B cell (primary cell): ENCODE measurements at regions not wholly inside any gene's neighbourhood (a gene's known extent, or its start where the extent isn't known, plus 50 kb on each side); places are given as distances from the start of the nearest gene placed in this dataset.

Source experiments
- ATAC-seq: fragments of 200-7000 bp; cut with Tn5 transposase; one replicate; pipeline ENCODE4 v1.10.0; 2021; ENCODE audit warnings: low read depth, mild to moderate bottlenecking, moderate number of reproducible peaks, moderate library complexity
- CTCF ChIA-PET: fragments of 350-600 bp; sonication (Branson Sonifier 250); formaldehyde crosslinking; loops from one replicate; lab custom pipeline; 2021; ENCODE audit warnings: antibody characterized with exemption, inconsistent platforms; lab: Charles Lee
- POLR2A ChIA-PET: fragments of 350-600 bp; sonication (Branson Sonifier 250); formaldehyde crosslinking; loops from one replicate; lab custom pipeline; 2021; ENCODE audit warnings: antibody characterized with exemption; lab: Charles Lee
- DNase-seq: peaks from one replicate; pipeline ENCODE4 v3.0.0; 2013
- H2AFZ ChIP-seq: 2 replicates; pipeline ENCODE4 v1.6.1; 2012; ENCODE audit warnings: mild to moderate bottlenecking, low read depth, low read length; ENCODE audit not compliant: insufficient read depth, poor library complexity, severe bottlenecking
- H3K27ac ChIP-seq, 2 donors: 1 replicate in 1 of 2; 2 replicates in 1 of 2; pipeline ENCODE4 v1.5.1; 2012 to 2013; ENCODE audit warnings: low read length in 2 of 2, mild to moderate bottlenecking in 2 of 2, moderate library complexity in 1 of 2
- H3K27me3 ChIP-seq, 4 experiments: fragments of 200-600 bp in 1 of 4; sonication (generic) in 1 of 4; replicated peaks in 1 of 4; 1 replicate in 2 of 4; 2 replicates in 2 of 4; pipeline versions ENCODE4 v1.6.1 to v1.7.0; 2013 to 2016; ENCODE audit warnings: low read length in 3 of 4, mild to moderate bottlenecking in 2 of 4, mixed read lengths in 1 of 4, moderate library complexity in 1 of 4; ENCODE audit not compliant: insufficient read depth in 4 of 4, control insufficient read depth in 3 of 4; ENCODE audit errors: control extremely low read depth in 1 of 4
- H3K36me3 ChIP-seq, 2 experiments: replicated peaks in 1 of 2; 1 replicate in 1 of 2; 2 replicates in 1 of 2; pipeline versions ENCODE4 v1.6.1 to v1.7.1; 2013; ENCODE audit warnings: low read length in 1 of 2; ENCODE audit not compliant: insufficient read depth in 2 of 2, control insufficient read depth in 1 of 2; ENCODE audit errors: control extremely low read depth in 1 of 2, extremely low read depth in 1 of 2
- H3K4me1 ChIP-seq, 2 donors: fragments of 200-600 bp in 1 of 2; sonication (generic) in 1 of 2; 1 replicate in 1 of 2; 2 replicates in 1 of 2; pipeline versions ENCODE4 v1.5.1 to v1.6.1; 2013 to 2017; ENCODE audit warnings: low read length in 2 of 2; ENCODE audit not compliant: control insufficient read depth in 2 of 2, insufficient read depth in 2 of 2
- H3K4me2 ChIP-seq: replicated peaks from 2 replicates; pipeline ENCODE3; 2012; ENCODE audit warnings: mild to moderate bottlenecking, low read depth, low read length; ENCODE audit not compliant: poor library complexity, severe bottlenecking
- H3K4me3 ChIP-seq, 5 experiments: fragments of 200-600 bp in 1 of 5; sonication (generic) in 1 of 5; 1 replicate in 3 of 5; 2 replicates in 2 of 5; pipeline versions ENCODE4 v1.5.1 to v1.7.0; 2011 to 2016; ENCODE audit warnings: low read length in 4 of 5, mild to moderate bottlenecking in 4 of 5, low read depth in 2 of 5, control low read depth in 1 of 5, moderate library complexity in 1 of 5; ENCODE audit not compliant: insufficient read depth in 1 of 5; ENCODE audit errors: control extremely low read depth in 1 of 5, extremely low read depth in 1 of 5
- H3K79me2 ChIP-seq: fragments of 200-600 bp; sonication (generic); one replicate; pipeline ENCODE4 v1.6.0; 2016; ENCODE audit warnings: low read length; ENCODE audit not compliant: control insufficient read depth, insufficient read depth
- H3K9ac ChIP-seq: fragments of 200-600 bp; sonication (generic); 2 replicates; pipeline ENCODE4 v1.6.1; 2017; ENCODE audit warnings: mild to moderate bottlenecking, low read length, moderate library complexity
- H3K9me3 ChIP-seq, 3 donors: one replicate each; pipeline versions ENCODE4 v1.6.1 to v1.7.1; 2013; ENCODE audit warnings: low read length in 2 of 3; ENCODE audit not compliant: control insufficient read depth in 2 of 3, insufficient read depth in 1 of 3; ENCODE audit errors: control extremely low read depth in 1 of 3
- H4K20me1 ChIP-seq: 2 replicates; pipeline ENCODE4 v1.6.0; 2012; ENCODE audit warnings: mild to moderate bottlenecking, low read length; ENCODE audit not compliant: insufficient read depth, control insufficient read depth, poor library complexity, severe bottlenecking
- H3K27ac Mint-ChIP-seq: one replicate; pipeline ENCODE4 v1.8.0; 2021; ENCODE audit warnings: mixed read lengths
- H3K27me3 Mint-ChIP-seq: one replicate; pipeline ENCODE4 v1.8.0; 2021; ENCODE audit warnings: mixed read lengths
- H3K4me1 Mint-ChIP-seq: one replicate; pipeline ENCODE4 v1.8.0; 2021; ENCODE audit warnings: mixed read lengths
- H3K4me3 Mint-ChIP-seq: one replicate; pipeline ENCODE4 v1.8.0; 2021; ENCODE audit warnings: mixed read lengths
- H3K9me3 Mint-ChIP-seq: one replicate; pipeline ENCODE4 v1.8.0; 2022; ENCODE audit warnings: mixed read lengths; ENCODE audit not compliant: insufficient read depth
- CTCF ChIP-seq: fragments of 200-600 bp; IDR thresholded peaks from one replicate; pipeline ENCODE4 v1.8.0; 2022; ENCODE audit warnings: antibody characterized with exemption, mild to moderate bottlenecking
- EZH2 ChIP-seq: IDR thresholded peaks from 2 replicates; pipeline ENCODE4 v1.6.1; 2012; ENCODE audit warnings: borderline replicate concordance, low read depth, mild to moderate bottlenecking, moderate library complexity, low read length; ENCODE audit not compliant: insufficient read depth, poor library complexity, severe bottlenecking
- WGBS: methylation state at CpG from one replicate; pipeline ENCODE4 v1.1.5; 2013; ENCODE audit warnings: missing lambda C conversion rate; ENCODE audit not compliant: insufficient coverage; 5-methylcytosine and 5-hydroxymethylcytosine counted together
- intact Hi-C: fragments of 100-400 bp; cut with micrococcal nuclease; formaldehyde crosslinking; loops from one replicate; pipeline ENCODE4 v1.10.0; 2022

GRCh38 chr6:15824811-15825210 is 162.0 kb upstream of the DTNBP1 start:
- no peak overlapping the region for H2AFZ ChIP-seq
- H3K9ac ChIP-seq, result no peak overlapping the region
- no peaks in the 10 kb centered on the region for H3K4me1 ChIP-seq
- TF ChIP-seq CTCF (no peak), EZH2 (no peak)
- no peaks in the 10 kb centered on the region for H4K20me1 ChIP-seq
- peaks cover 0 to 4% (median 0%) of the 10 kb centered on the region in 3 donors for H3K9me3 ChIP-seq
- no peaks in the 10 kb centered on the region for H3K9me3 Mint-ChIP-seq
- H3K27me3 Mint-ChIP-seq, result peaks cover 17% of the 10 kb centered on the region
- H3K79me2 ChIP-seq, result no peaks in the 10 kb centered on the region
- no peak overlapping the region for H3K4me3 Mint-ChIP-seq
- H3K4me2 ChIP-seq, result no peak overlapping the region
- H3K4me3 ChIP-seq, result no peak overlapping the region
- H3K4me1 Mint-ChIP-seq, result no peaks in the 10 kb centered on the region
- intact Hi-C loops, result no loop called here
- ATAC-seq (no peak), DNase-seq (no peak)
- ChIA-PET CTCF (interaction anchor here (0.6 to 0.8 kb wide), 2 partner anchors 8 to 396 kb away, joined by 3 read pairs; no protein-coding TSS in a partner anchor), POLR2A (no interaction called here)
- WGBS, result 86% methylated on average over 2 of the region's 5 CpGs
- H3K27me3 ChIP-seq, result peaks cover 0 to 3% (median 1%) of the 10 kb centered on the region in 4 experiments
- no peak overlapping the region for H3K27ac Mint-ChIP-seq
- no peaks in the 10 kb centered on the region for H3K36me3 ChIP-seq
- H3K27ac ChIP-seq, result no peak overlapping the region

GRCh38 chr6:15823838-15824414 is 161.1 kb upstream of the DTNBP1 start:
- no peak overlapping the region for H2AFZ ChIP-seq
- intact Hi-C loops, result no loop called here
- H3K79me2 ChIP-seq, result no peaks in the 10 kb centered on the region
- H3K4me2 ChIP-seq, result no peak overlapping the region
- ChIA-PET CTCF (no interaction called here), POLR2A (no interaction called here)
- H3K4me3 ChIP-seq, result no peak overlapping the region
- no peak overlapping the region for H3K9ac ChIP-seq
- no peaks in the 10 kb centered on the region for H3K4me1 ChIP-seq
- peaks cover 0 to 4% (median 0%) of the 10 kb centered on the region in 3 donors for H3K9me3 ChIP-seq
- H3K27ac ChIP-seq, result no peak overlapping the region
- Mint-ChIP-seq H3K27ac (no peak overlapping the region), H3K27me3 (peaks cover 21% of the 10 kb centered on the region), H3K4me1 (no peaks in the 10 kb centered on the region), H3K9me3 (no peaks in the 10 kb centered on the region), H3K4me3 (no peak overlapping the region)
- ATAC-seq, result no peak
- H4K20me1 ChIP-seq, result no peaks in the 10 kb centered on the region
- no peaks in the 10 kb centered on the region for H3K36me3 ChIP-seq
- no CpG with 5 or more reads among the region's 2 CpGs for WGBS
- TF ChIP-seq EZH2, result no peak
- TF ChIP-seq CTCF, result no peak
- no peak for DNase-seq
- peaks cover 0 to 3% (median 1%) of the 10 kb centered on the region in 4 experiments for H3K27me3 ChIP-seq
